Activated CD8-positive, alpha-beta memory T cell treated with anti-CD3 and anti-CD28 coated beads for 36 hours (primary cell): ENCODE measurements at regions not wholly inside any gene's neighbourhood (a gene's known extent, or its start where the extent isn't known, plus 50 kb on each side); places are given as distances from the start of the nearest gene placed in this dataset.

Experiments used
- CTCF ChIA-PET: fragments of 350-600 bp; sonication (Branson Sonifier 250); formaldehyde crosslinking; loops from one replicate; lab custom pipeline; 2021; ENCODE audit warnings: antibody characterized with exemption; lab: Charles Lee
- POLR2A ChIA-PET: fragments of 350-600 bp; sonication (Branson Sonifier 250); formaldehyde crosslinking; loops from one replicate; lab custom pipeline; 2021; ENCODE audit warnings: antibody characterized with exemption; lab: Charles Lee

- ChIA-PET CTCF (no interaction called here), POLR2A (no interaction called here)
Observed at GRCh38 chr2:183597841-183598240, 473.6 kb downstream of the NUP35 start.

- POLR2A ChIA-PET: no interaction called here
- CTCF ChIA-PET: no interaction called here
Observed at GRCh38 chr2:183604065-183604464, 479.8 kb downstream of the NUP35 start.

GRCh38 chr2:183605440-183605839 is 481.2 kb downstream of the NUP35 start:
- ChIA-PET CTCF (no interaction called here), POLR2A (no interaction called here)

DNA sequence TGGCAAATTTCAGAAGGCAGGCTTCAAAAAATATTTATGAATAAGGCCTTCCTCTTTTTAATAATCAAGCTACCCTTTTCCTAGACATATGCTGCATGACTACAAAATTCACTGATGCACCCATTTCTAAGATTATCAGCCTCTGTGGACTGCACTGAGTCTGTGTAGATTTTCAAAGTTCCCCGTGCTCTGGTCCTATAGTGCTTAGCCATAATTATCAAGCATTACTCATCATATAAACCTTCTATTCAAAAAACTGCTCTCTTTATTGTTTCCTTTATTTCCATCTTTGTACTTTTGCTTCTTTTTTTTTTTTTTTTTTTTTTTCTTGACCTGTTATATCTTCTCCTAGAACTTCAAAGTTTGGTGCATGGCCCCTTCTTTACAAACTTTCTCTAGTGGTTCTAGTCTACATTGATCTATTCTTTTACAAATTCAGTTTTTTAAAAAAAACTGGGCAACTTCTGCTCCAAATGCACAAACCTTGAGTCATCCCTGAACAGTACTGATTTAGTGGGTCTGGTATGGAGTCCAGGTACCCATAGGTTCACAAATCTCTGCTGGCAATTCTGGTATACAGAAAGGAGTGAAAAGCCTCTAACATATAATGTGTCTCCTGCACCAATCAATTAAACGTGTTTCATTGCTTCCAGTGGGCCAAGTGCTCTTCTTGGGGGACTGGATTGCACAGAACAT is 481.9 kb downstream of the NUP35 start:
- ChIA-PET POLR2A (no interaction called here), CTCF (no interaction called here)

DNA sequence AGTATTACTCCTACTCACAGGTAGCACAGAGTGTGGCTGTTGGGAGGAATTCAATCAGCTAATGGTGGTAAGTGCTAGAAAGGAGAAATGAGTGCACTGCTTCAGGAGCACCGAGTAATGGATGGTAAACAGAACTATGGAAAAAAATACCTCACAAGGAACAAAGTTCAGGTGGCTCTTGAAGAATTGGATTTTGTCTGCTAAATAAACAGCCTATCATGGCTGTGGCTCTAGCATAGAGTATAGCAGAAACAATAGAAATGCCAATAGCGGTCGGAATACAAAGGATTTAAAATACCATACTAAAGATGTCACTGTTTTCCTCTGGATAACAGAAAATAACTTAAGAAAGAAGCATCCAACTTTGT is 482.5 kb downstream of the NUP35 start:
- POLR2A ChIA-PET: no interaction called here

DNA sequence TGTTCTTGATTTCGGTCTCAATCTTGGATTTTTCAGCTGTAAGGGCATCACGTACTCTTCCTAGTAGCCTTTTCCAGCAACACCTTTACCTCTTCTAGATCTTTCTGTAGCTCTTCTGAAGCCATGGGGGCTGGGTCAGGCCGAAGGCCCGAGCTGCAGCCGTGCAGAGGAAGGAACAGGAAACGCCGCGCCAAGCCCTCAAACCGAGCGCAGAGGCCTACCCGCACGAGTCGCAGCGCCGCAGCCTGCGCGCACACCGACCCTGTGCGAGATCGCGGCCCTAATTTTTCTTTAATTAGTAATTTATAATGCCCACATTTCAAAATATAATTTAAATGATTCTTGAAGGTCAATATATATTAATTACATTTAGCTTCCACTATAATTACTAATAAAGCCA is 483.8 kb downstream of the NUP35 start:
- POLR2A ChIA-PET: no interaction called here
- CTCF ChIA-PET: no interaction called here

More for the DNA sequence above, 482.5 kb downstream of the NUP35 start:
- CTCF ChIA-PET: no interaction called here

- ChIA-PET POLR2A (no interaction called here), CTCF (no interaction called here)
Observed at GRCh38 chr2:183608747-183609146, 484.5 kb downstream of the NUP35 start.

GRCh38 chr2:183610724-183611123 is 486.5 kb downstream of the NUP35 start:
- POLR2A ChIA-PET: no interaction called here
- CTCF ChIA-PET: no interaction called here

GRCh38 chr2:183614799-183615435 is 490.7 kb downstream of the NUP35 start:
- POLR2A ChIA-PET: no interaction called here
- CTCF ChIA-PET: no interaction called here

- ChIA-PET CTCF (no interaction called here), POLR2A (no interaction called here)
Observed at GRCh38 chr2:183623227-183623626, 499.0 kb downstream of the NUP35 start.

DNA sequence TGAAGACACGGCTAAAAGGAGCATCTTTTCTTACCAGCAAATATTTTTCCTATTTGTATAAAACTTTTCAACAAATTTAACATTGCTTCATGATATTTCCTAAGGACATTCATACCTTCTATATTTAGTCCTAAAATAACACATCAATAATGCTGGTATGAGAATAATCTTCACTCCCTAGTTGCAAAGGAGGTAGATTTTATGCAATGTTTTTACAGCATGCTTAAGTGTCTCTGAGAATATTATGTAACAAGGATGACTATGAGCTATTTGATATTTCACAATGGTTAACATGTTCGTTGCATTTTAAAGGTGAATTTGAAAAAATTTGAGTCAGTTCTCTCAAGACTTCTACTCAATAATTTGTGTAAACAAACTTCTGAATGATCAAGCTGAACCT is 506.7 kb downstream of the NUP35 start:
- ChIA-PET CTCF (no interaction called here), POLR2A (no interaction called here)

DNA sequence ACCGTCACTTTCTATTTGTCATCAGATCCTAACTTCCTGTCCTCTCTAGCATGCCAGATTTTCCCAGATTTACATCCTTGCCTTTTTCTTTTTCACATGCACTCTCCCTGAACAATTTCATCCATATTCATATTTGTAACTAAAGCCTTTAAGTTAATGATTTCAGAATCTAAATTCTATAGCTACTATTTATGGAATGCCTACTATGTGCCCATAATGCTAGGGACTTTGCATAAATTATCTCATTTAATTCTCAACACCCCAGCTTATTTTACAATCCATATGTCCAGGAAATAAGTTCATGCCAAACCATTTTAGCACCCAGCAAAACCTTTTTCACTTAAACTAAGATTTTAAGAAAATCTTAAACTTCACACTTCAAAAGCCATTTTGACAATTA is 531.9 kb downstream of the NUP35 start:
- POLR2A ChIA-PET: no interaction called here

DNA sequence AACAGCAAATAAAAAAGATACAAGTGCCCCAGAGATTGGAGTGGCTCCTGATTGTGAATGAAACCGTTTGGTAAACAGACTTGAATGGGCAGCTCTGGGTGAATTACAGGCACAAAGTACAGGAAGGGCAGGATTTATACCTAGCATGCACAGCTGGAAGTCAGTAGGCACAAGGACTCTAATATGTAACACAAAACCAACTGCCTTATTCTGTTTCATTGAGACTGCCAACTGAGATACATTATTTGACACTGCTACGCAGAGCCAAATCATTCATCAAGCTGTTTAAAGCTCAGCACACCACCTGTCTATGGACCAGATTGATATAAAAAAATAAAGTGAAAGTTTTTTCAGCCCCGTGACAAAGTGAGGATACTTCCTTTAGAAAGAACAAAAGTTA is 541.2 kb downstream of the NUP35 start:
- CTCF ChIA-PET: no interaction called here
- POLR2A ChIA-PET: no interaction called here

More for the DNA sequence above, 531.9 kb downstream of the NUP35 start:
- CTCF ChIA-PET: no interaction called here

- ChIA-PET CTCF (no interaction called here), POLR2A (no interaction called here)
Observed at GRCh38 chr2:183666031-183666430, 541.8 kb downstream of the NUP35 start.

DNA sequence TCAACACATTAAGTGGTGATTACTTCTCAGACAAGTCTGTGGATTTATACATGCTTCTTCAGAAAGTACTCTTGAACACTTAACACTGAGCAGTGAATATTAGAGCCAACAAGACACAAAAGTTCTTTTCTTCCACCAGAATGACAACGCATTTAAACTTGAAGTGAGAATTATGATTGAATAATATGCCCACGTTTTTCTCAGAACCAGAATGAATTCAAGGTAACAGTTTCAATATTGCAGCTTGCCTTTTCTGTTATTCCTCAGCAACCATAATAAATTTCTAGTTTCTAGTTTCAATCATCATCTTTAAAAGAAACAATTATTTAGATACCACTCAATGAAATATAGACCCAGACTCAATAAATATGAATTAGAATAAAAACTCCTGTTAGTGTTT is 547.0 kb downstream of the NUP35 start:
- ChIA-PET POLR2A (no interaction called here), CTCF (no interaction called here)

DNA sequence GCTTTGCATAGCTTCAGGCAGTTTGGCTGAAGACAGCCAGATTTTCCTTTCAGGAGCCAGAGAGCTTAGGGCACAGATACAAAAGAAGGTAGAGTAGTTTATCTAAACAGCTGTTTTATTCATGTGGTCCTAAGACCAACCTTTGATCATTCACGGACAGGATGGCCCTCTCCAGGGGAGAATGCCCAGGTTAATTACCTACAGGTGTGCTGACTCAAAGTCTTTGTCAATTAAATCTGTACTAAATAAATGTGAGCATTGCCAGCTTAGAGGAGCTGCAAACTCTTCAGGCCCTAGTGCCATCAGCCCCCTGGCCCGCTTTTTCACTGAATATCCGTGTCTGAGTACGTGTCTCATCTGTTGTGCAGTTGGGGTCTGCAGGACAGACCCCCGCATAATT is 554.7 kb downstream of the NUP35 start:
- ChIA-PET CTCF (no interaction called here), POLR2A (no interaction called here)

GRCh38 chr2:183680573-183680972 is 556.3 kb downstream of the NUP35 start:
- POLR2A ChIA-PET: no interaction called here

GRCh38 chr2:183684686-183685085 is 560.4 kb downstream of the NUP35 start:
- ChIA-PET CTCF (no interaction called here), POLR2A (no interaction called here)

More at GRCh38 chr2:183680573-183680972, 556.3 kb downstream of the NUP35 start:
- CTCF ChIA-PET: no interaction called here

DNA sequence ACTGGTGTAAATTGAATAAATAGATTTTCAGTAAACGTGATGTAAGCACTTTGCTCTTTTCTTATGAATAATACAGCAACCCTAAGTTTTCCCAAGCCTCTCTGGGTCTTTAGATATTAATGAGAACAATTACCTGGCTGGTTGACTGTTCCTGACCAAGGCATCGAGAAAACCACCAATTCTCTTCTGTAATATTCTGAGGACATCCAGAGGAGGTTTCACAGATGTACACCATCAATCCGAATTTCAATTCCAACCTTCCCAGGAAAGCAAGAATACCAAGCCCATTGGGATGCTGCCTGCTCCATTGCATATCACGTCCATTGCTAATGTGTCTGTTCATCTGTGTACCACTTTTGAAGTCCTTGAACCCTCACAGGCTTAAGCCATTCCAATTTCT is 571.8 kb downstream of the NUP35 start:
- CTCF ChIA-PET: no interaction called here
- POLR2A ChIA-PET: no interaction called here

DNA sequence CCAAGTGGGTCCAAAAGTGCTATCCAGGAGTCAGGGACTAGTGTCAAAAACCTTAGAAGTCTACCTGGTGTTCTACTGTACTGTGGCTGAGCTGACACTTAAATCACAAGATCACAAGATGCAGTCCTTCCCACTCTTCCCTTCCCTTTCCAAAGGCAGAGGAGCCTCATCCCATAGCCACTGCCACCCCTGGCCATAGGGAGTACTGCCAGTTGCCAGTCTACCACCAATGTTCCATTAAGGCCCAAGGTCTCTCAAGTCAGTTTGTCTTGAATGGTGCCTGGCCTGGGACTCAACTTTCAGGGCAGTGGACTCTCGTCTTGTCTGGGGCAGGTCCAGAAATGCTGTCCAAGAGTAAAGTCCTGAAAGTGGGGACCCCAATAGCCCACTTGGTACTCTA is 585.6 kb downstream of the NUP35 start:
- ChIA-PET CTCF (no interaction called here), POLR2A (no interaction called here)

- CTCF ChIA-PET: no interaction called here
Observed at GRCh38 chr2:183718246-183718645, 594.0 kb downstream of the NUP35 start.

DNA sequence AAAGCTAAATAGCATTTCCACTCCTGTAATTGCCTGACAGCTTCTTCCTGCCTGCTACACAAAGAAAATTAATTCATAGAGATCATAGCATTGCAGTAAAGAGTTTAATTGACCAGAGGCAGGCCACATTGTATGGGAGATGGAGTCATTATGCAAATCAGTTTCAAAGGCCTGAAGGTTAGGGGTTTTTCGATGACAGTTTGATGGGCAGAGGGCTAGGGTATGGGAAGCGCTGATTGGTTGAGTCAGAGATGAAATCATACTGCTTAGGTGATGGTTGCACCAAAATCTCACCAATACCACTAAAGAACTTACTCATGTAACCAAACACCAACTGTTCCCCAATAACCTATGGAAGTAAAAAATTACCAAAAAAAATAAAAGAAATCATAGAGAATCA is 599.0 kb downstream of the NUP35 start:
- CTCF ChIA-PET: no interaction called here
- POLR2A ChIA-PET: no interaction called here

More at GRCh38 chr2:183718246-183718645, 594.0 kb downstream of the NUP35 start:
- POLR2A ChIA-PET: no interaction called here
